ENCODE measurements at regions not wholly inside any gene's neighbourhood (a gene's known extent, or its start where the extent isn't known, plus 50 kb on each side); places are given as distances from the start of the nearest gene placed in this dataset.

DNA sequence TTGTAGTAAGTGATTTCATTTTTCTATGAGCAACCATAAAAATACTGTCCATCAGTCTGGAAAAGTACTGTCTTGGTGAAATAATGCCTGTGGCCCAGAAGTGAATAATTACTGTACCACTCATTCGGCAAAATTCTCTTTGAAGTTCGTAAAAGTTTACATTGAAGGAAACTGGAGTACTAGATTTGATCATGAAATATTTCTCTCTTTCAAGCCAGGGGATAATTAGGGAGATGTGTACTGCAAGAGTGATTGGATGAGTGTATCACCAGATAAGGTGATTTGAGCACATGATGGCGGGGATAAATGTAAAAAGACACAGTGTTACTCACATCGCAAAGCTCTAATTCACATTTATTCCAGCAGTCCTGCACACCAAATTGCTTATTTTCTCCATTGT, 883.2 kb upstream of the PIK3C3 start:
- H3K4me3 ChIP-seq (replicated peaks in 1 of 3; ENCODE audit: insufficient read depth in 1 of 3, low read depth in 1 of 3, low read length in 3 of 3), result no peak overlapping the region
- BruUV-seq (replicated peaks), result no TSS peak
- dilution Hi-C loops (cut with MboI; ENCODE audit: extremely low pct_ligation_motif_present, low sequenced_read_pairs), result no loop called here

More for the DNA sequence above, 883.2 kb upstream of the PIK3C3 start:
- H3K9me3 ChIP-seq (replicated peaks; ENCODE audit: control insufficient read depth, insufficient read depth, low read length), result peaks cover 2% of the 10 kb centered on the region
- H3K9me1 ChIP-seq (replicated peaks; ENCODE audit: control insufficient read depth, extremely low read depth, insufficient read depth, low read length), result no peaks in the 10 kb centered on the region
- FAIRE-seq, result no peak
- DNase-seq (ENCODE audit: low read depth, low spot score), result no peak
- H3K36me3 ChIP-seq (ENCODE audit: control insufficient read depth in 2 of 2, extremely low read depth in 1 of 2, insufficient read depth in 2 of 2, low read length in 2 of 2), result no peaks in the 10 kb centered on the region
- H3K9ac ChIP-seq (replicated peaks; ENCODE audit: extremely low read depth, insufficient read depth, low read length), result no peak overlapping the region
- ChIA-PET CTCF (interaction anchor here (1.4 kb wide), 1 partner anchor 12 kb away, joined by 3 read pairs; no protein-coding TSS in a partner anchor), POLR2A (no interaction called here)
- TF ChIP-seq POLR2A (IDR thresholded peaks at IDR 0.05; ENCODE audit: low read depth, low read length) (no peak), EZH2 (IDR thresholded peaks at IDR 0.05; ENCODE audit: borderline replicate concordance, low read depth, low read length, severe bottlenecking) (no peak), MYC (IDR thresholded peaks at IDR 0.05; ENCODE audit: low read depth, low read length) (no peak), POLR2AphosphoS5 (IDR thresholded peaks at IDR 0.05; ENCODE audit: insufficient read depth, low read depth, low read length) (no peak), JUN (IDR thresholded peaks at IDR 0.05; ENCODE audit: borderline replicate concordance, insufficient read depth, insufficient read length, low read depth) (no peak), FOS (IDR thresholded peaks at IDR 0.05; ENCODE audit: borderline replicate concordance, insufficient read depth, low read length) (no peak), GATA2 (IDR thresholded peaks at IDR 0.05; ENCODE audit: insufficient read depth, insufficient read length, low read depth, low read length) (no peak)
- TF ChIP-seq, protein P1, sequence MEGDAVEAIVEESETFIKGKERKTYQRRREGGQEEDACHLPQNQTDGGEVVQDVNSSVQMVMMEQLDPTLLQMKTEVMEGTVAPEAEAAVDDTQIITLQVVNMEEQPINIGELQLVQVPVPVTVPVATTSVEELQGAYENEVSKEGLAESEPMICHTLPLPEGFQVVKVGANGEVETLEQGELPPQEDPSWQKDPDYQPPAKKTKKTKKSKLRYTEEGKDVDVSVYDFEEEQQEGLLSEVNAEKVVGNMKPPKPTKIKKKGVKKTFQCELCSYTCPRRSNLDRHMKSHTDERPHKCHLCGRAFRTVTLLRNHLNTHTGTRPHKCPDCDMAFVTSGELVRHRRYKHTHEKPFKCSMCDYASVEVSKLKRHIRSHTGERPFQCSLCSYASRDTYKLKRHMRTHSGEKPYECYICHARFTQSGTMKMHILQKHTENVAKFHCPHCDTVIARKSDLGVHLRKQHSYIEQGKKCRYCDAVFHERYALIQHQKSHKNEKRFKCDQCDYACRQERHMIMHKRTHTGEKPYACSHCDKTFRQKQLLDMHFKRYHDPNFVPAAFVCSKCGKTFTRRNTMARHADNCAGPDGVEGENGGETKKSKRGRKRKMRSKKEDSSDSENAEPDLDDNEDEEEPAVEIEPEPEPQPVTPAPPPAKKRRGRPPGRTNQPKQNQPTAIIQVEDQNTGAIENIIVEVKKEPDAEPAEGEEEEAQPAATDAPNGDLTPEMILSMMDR (IDR thresholded peaks at IDR 0.05; ENCODE audit: extremely low read depth in 1 of 2, insufficient read depth in 1 of 2, low read depth in 1 of 2, low read length in 2 of 2), result no peak
- TF ChIP-seq, protein P2, sequence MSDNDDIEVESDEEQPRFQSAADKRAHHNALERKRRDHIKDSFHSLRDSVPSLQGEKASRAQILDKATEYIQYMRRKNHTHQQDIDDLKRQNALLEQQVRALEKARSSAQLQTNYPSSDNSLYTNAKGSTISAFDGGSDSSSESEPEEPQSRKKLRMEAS (IDR thresholded peaks at IDR 0.05; ENCODE audit: insufficient read depth, insufficient read length), result no peak
- no peak overlapping the region for H2AFZ ChIP-seq (ENCODE audit: low read depth, low read length)
- H3K27ac ChIP-seq (ENCODE audit: insufficient read depth, low read depth, low read length), result no peak overlapping the region
- H4K20me1 ChIP-seq (replicated peaks; ENCODE audit: control insufficient read depth, extremely low read depth, insufficient read depth, low read length), result no peaks in the 10 kb centered on the region
- intact Hi-C loops (cut with micrococcal nuclease), result no loop called here
- H3K4me2 ChIP-seq (ENCODE audit: insufficient read depth, low read length), result no peak overlapping the region
- no peaks in the 10 kb centered on the region for H3K4me1 ChIP-seq (ENCODE audit: control insufficient read depth, extremely low read depth, insufficient read depth, low read length)
- no peaks in the 10 kb centered on the region for H3K79me2 ChIP-seq (ENCODE audit: control insufficient read depth, insufficient read depth, low read length)
- H3K27me3 ChIP-seq (ENCODE audit: control insufficient read depth in 2 of 2, insufficient read depth in 2 of 2, low read length in 2 of 2), result no peaks in the 10 kb centered on the region

Measured in endothelial cell of umbilical vein (primary cell).